ENCODE measurements at regions not wholly inside any gene's neighbourhood (a gene's known extent, or its start where the extent isn't known, plus 50 kb on each side); places are given as distances from the start of the nearest gene placed in this dataset.
"Not testable (repeated sequence)": the region's sequence is repeated elsewhere in the genome, so short reads cannot be mapped to it uniquely, and the experiment has no call there.

DNA sequence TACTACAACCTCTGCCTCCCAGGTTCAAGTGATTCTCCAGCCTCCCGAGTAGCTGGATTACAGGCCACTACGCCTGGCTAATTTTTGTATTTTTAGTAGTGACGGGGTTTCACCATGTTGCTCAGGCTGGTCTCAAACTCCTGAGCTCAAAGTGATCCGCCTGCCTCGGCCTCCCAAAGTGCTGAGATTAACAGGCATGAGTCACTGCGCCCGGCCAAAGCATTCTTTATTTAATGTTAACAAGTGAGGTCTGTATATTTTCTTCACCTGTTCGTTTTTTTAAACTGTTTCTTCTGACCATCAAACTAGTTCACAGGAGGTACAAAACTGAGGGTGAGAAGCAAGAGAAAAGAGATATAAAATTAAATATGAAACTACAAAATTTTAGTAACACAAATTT lies 80.5 kb upstream of the ADGRL2 start:
- H3K36me3 Mint-ChIP-seq; POLR2A ChIA-PET; H3K9me3 ChIP-seq (ENCODE audit: low read length); H3K4me1 Mint-ChIP-seq; H3K4me1 ChIP-seq (ENCODE audit: insufficient read depth, low read length); CTCF ChIA-PET; H3K27me3 ChIP-seq (ENCODE audit: insufficient read depth, low read length, poor library complexity, severe bottlenecking); H3K4me3 Mint-ChIP-seq; H3K4me3 ChIP-seq (ENCODE audit: low read length); DNase-seq; H3K27ac ChIP-seq (ENCODE audit: low read depth, low read length); H3K27me3 Mint-ChIP-seq; H3K27ac Mint-ChIP-seq; H3K36me3 ChIP-seq (ENCODE audit: insufficient read depth, low read length): not testable (repeated sequence)
- H3K9me3 Mint-ChIP-seq, result peaks cover 3 to 28% (median 14%) of the 10 kb centered on the region in 5 donors

DNA sequence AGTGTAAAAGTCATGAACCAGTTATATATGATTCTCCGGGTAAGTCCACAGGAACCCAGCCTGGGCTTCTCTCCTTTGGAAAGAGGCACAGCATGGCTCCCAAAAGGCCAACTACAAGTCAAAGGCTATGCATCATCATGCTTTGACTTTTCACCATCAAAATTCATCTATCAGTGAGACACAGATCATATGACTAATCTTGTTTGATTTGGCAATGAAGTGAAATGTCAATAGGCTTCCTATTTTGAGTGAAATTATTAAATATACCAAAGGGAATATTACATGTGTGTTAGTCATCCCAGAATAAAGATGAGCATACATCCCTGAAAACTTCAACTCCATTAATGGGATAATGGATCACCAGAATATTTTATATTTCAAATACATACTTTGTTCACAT lies 83.5 kb upstream of the ADGRL2 start:
- H3K9me3 Mint-ChIP-seq, result peaks cover 6 to 16% (median 10%) of the 10 kb centered on the region in 5 donors
- H3K4me3 ChIP-seq (ENCODE audit: low read length), result no peak overlapping the region
- H3K36me3 Mint-ChIP-seq, result no peaks in the 10 kb centered on the region
- no peak overlapping the region for H3K27ac Mint-ChIP-seq
- no peaks in the 10 kb centered on the region for H3K4me1 ChIP-seq (ENCODE audit: insufficient read depth, low read length)
- no peaks in the 10 kb centered on the region for H3K9me3 ChIP-seq (ENCODE audit: low read length)
- no peaks in the 10 kb centered on the region for H3K27me3 ChIP-seq (ENCODE audit: insufficient read depth, low read length, poor library complexity, severe bottlenecking)
- no peak overlapping the region for H3K4me3 Mint-ChIP-seq
- no peaks in the 10 kb centered on the region for H3K27me3 Mint-ChIP-seq
- no peak for DNase-seq
- H3K4me1 Mint-ChIP-seq, result no peaks in the 10 kb centered on the region
- no peaks in the 10 kb centered on the region for H3K36me3 ChIP-seq (ENCODE audit: insufficient read depth, low read length)
- ChIA-PET CTCF (no interaction called here), POLR2A (no interaction called here)
- H3K27ac ChIP-seq (ENCODE audit: low read depth, low read length), result no peak overlapping the region

DNA sequence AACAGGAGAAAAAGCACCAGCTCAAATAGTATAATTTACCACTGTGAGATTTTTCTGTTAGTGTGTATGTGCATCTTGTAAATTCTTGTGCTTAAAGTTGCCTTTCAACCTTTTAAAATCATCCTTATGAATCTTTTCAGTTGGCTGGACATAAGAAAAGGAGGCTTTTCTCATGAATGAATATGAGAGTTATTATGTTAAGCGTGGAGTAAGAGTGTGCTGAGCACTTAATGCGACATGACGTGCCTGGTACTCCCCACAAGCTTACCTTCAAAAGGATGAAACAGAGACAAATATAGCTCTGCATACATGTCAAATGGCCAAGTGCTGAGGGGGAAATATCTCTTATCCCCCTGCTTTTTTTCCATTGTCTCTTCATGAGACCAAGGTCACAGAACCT lies 85.3 kb upstream of the ADGRL2 start:
- H3K9me3 ChIP-seq (ENCODE audit: low read length), result no peaks in the 10 kb centered on the region
- Mint-ChIP-seq H3K36me3 (no peaks in the 10 kb centered on the region), H3K27me3 (no peaks in the 10 kb centered on the region), H3K4me1 (no peaks in the 10 kb centered on the region), H3K27ac (no peak overlapping the region), H3K4me3 (no peak overlapping the region), H3K9me3 (peaks cover 6 to 16% (median 8%) of the 10 kb centered on the region in 5 donors)
- no peaks in the 10 kb centered on the region for H3K27me3 ChIP-seq (ENCODE audit: insufficient read depth, low read length, poor library complexity, severe bottlenecking)
- H3K4me1 ChIP-seq (ENCODE audit: insufficient read depth, low read length), result no peaks in the 10 kb centered on the region
- no peak overlapping the region for H3K4me3 ChIP-seq (ENCODE audit: low read length)
- ChIA-PET CTCF (no interaction called here), POLR2A (no interaction called here)
- H3K27ac ChIP-seq (ENCODE audit: low read depth, low read length), result no peak overlapping the region
- DNase-seq, result no peak
- no peaks in the 10 kb centered on the region for H3K36me3 ChIP-seq (ENCODE audit: insufficient read depth, low read length)

DNA sequence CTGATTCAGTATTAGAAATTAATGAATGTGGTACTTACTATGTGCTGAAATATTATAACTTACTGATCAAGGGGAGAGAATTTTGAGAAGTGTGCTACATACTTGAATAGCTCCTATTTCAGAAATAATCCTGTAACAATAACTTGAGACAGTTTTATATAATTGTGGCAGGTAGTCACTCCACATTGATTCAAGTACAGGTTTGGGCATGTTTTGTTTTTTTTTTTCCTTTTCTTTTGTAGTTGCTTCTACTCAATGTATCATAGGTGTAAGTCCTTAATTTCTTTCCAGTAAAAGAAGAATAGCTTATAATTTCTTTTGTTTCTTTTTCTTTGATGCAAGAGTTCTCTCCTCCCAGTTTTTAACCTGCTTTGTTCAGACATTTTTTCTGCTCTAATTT lies 86.1 kb upstream of the ADGRL2 start:
- Histone ChIP-seq H3K4me1 (ENCODE audit: insufficient read depth, low read length) (no peaks in the 10 kb centered on the region), H3K4me3 (ENCODE audit: low read length) (no peak overlapping the region), H3K27me3 (ENCODE audit: insufficient read depth, low read length, poor library complexity, severe bottlenecking) (no peaks in the 10 kb centered on the region), H3K27ac (ENCODE audit: low read depth, low read length) (no peak overlapping the region), H3K36me3 (ENCODE audit: insufficient read depth, low read length) (no peaks in the 10 kb centered on the region), H3K9me3 (ENCODE audit: low read length) (no peaks in the 10 kb centered on the region)
- Mint-ChIP-seq H3K27me3 (no peaks in the 10 kb centered on the region), H3K27ac (no peak overlapping the region), H3K4me3 (no peak overlapping the region), H3K36me3 (no peaks in the 10 kb centered on the region), H3K9me3 (peaks cover 6 to 15% (median 8%) of the 10 kb centered on the region in 5 donors), H3K4me1 (no peaks in the 10 kb centered on the region)
- DNase-seq, result no peak
- ChIA-PET POLR2A (no interaction called here), CTCF (no interaction called here)

DNA sequence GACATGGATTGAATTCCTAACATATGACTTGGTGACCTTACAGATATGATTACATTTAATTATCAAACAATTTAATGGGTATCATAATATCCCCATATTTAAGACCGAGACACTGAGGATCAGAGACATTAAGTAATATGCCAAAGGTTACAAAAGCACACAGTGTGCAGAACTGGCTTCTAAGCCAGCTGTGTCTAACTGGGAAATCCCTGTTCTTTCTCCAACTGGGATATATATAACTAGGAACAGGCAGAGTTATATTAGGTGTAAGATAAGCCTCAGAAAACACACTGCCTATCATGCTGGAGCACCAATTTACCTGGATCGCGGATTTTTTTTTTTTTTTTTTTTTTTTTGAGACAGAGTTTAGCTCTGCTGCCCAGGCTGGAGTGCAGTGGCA lies 88.3 kb upstream of the ADGRL2 start:
- DNase-seq, result no peak
- H3K9me3 Mint-ChIP-seq, result peaks cover 0 to 8% (median 7%) of the 10 kb centered on the region in 5 donors
- Histone ChIP-seq H3K4me3 (ENCODE audit: low read length) (no peak overlapping the region), H3K4me1 (ENCODE audit: insufficient read depth, low read length) (no peaks in the 10 kb centered on the region), H3K36me3 (ENCODE audit: insufficient read depth, low read length) (no peaks in the 10 kb centered on the region), H3K9me3 (ENCODE audit: low read length) (no peaks in the 10 kb centered on the region), H3K27ac (ENCODE audit: low read depth, low read length) (no peak overlapping the region), H3K27me3 (ENCODE audit: insufficient read depth, low read length, poor library complexity, severe bottlenecking) (no peaks in the 10 kb centered on the region)
- ChIA-PET POLR2A (no interaction called here), CTCF (no interaction called here)
- H3K27ac Mint-ChIP-seq, result no peak overlapping the region
- no peaks in the 10 kb centered on the region for H3K27me3 Mint-ChIP-seq
- H3K36me3 Mint-ChIP-seq, result no peaks in the 10 kb centered on the region
- no peak overlapping the region for H3K4me3 Mint-ChIP-seq
- no peaks in the 10 kb centered on the region for H3K4me1 Mint-ChIP-seq

DNA sequence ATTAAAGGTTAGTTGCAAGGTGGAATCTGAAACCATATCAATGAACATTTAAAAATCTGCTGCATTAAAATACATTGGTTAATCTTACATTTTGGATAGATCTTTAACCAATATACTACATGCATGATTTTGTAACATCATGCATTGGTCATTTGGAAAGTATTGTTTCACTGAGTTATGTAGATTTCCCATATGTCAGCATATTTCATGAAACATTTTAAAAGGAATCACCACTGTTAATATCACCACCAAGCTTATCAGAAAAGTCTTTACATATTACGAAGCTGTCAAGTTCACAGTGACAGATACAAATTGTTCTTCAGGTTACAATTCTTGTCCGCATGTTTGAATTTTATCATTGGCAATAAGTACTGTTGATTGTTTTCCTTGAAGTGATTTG lies 89.9 kb upstream of the ADGRL2 start:
- Mint-ChIP-seq H3K9me3 (peaks cover 0 to 11% (median 4%) of the 10 kb centered on the region in 5 donors), H3K4me3 (no peak overlapping the region), H3K4me1 (no peaks in the 10 kb centered on the region), H3K27ac (no peak overlapping the region), H3K27me3 (no peaks in the 10 kb centered on the region), H3K36me3 (no peaks in the 10 kb centered on the region)
- H3K36me3 ChIP-seq (ENCODE audit: insufficient read depth, low read length), result no peaks in the 10 kb centered on the region
- no peaks in the 10 kb centered on the region for H3K9me3 ChIP-seq (ENCODE audit: low read length)
- no peak overlapping the region for H3K4me3 ChIP-seq (ENCODE audit: low read length)
- H3K27me3 ChIP-seq (ENCODE audit: insufficient read depth, low read length, poor library complexity, severe bottlenecking), result no peaks in the 10 kb centered on the region
- no peak for DNase-seq
- no peaks in the 10 kb centered on the region for H3K4me1 ChIP-seq (ENCODE audit: insufficient read depth, low read length)
- ChIA-PET CTCF (no interaction called here), POLR2A (no interaction called here)
- H3K27ac ChIP-seq (ENCODE audit: low read depth, low read length), result no peak overlapping the region

DNA sequence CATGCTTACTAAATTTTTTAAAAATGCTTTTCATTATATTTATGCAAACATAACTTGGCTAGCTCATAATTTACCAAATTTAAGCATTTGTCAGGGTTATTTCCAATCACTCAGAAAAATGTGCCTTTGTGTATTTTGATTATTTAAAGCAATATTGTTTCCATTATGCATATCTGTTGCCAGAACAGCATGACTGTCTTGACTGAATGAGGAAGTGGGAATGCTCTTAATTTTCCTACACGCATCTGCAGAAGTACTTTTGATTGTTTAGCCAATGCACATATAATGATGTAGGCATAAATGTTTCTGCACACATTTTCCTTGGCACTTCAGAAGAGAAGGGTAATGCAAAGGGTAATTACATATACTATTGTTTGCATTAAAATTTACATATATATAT lies 92.5 kb upstream of the ADGRL2 start:
- H3K4me3 Mint-ChIP-seq, result no peak overlapping the region
- H3K4me1 ChIP-seq (ENCODE audit: insufficient read depth, low read length), result no peaks in the 10 kb centered on the region
- no peak for DNase-seq
- H3K9me3 Mint-ChIP-seq, result peaks cover 4 to 9% (median 7%) of the 10 kb centered on the region in 5 donors
- no peaks in the 10 kb centered on the region for H3K36me3 ChIP-seq (ENCODE audit: insufficient read depth, low read length)
- H3K36me3 Mint-ChIP-seq, result peaks cover 0 to 4% (median 0%) of the 10 kb centered on the region in 3 donors
- H3K9me3 ChIP-seq (ENCODE audit: low read length), result no peaks in the 10 kb centered on the region
- no peaks in the 10 kb centered on the region for H3K27me3 Mint-ChIP-seq
- no peak overlapping the region for H3K27ac Mint-ChIP-seq
- H3K4me3 ChIP-seq (ENCODE audit: low read length), result no peak overlapping the region
- POLR2A ChIA-PET, result no interaction called here
- H3K27me3 ChIP-seq (ENCODE audit: insufficient read depth, low read length, poor library complexity, severe bottlenecking), result no peaks in the 10 kb centered on the region
- no peak overlapping the region for H3K27ac ChIP-seq (ENCODE audit: low read depth, low read length)
- CTCF ChIA-PET, result interaction anchor here (0.6 kb wide), 1 partner anchor 80 kb away, joined by 3 read pairs; no protein-coding TSS in a partner anchor
- no peaks in the 10 kb centered on the region for H3K4me1 Mint-ChIP-seq

DNA sequence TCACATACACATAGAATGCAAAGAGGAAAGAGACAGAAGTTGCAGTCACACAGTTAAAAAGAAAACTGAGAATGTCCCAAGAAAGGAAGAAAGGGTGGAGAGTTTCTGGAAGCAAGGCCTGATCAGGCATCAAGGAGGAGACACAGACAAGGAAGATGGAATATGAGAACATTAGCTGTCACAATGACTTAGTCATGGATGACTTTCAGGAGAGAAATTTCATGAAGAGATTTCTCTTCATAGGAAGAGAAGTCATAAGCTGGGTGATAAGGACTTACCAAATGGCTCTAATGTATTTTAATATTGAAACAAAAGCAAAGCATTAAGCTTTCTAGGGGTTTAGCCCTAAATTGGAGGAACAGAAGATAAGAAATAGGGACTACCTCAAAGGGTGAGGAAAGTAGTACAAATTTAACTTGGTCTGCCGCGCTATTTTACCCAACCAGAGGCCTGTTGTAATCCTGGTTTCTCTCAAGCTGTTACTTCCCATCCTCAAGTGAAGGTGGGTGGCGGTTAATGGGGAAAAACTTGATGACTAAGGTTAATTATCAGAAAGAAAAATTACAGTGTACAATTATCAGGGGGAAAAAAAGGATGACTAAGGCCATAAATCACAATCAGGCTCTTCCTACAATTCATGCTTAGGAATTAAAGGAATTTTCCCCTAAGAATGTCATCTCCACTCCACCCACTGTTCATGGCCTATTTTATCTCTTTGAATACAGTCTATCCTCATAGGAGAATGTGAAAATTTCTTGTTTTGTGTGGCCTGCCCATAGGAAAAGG lies 93.9 kb upstream of the ADGRL2 start:
- H3K36me3 ChIP-seq (ENCODE audit: insufficient read depth, low read length), result no peaks in the 10 kb centered on the region
- H3K27ac Mint-ChIP-seq, result no peak overlapping the region
- peaks cover 0 to 4% (median 0%) of the 10 kb centered on the region in 3 donors for H3K36me3 Mint-ChIP-seq
- H3K27me3 Mint-ChIP-seq, result no peaks in the 10 kb centered on the region
- peaks cover 4 to 12% (median 11%) of the 10 kb centered on the region in 5 donors for H3K9me3 Mint-ChIP-seq
- H3K27ac ChIP-seq (ENCODE audit: low read depth, low read length), result no peak overlapping the region
- no peak overlapping the region for H3K4me3 Mint-ChIP-seq
- DNase-seq, result no peak
- H3K9me3 ChIP-seq (ENCODE audit: low read length), result no peaks in the 10 kb centered on the region
- POLR2A ChIA-PET, result no interaction called here
- H3K4me1 ChIP-seq (ENCODE audit: insufficient read depth, low read length), result no peaks in the 10 kb centered on the region
- CTCF ChIA-PET, result no interaction called here
- H3K4me3 ChIP-seq (ENCODE audit: low read length), result no peak overlapping the region
- H3K4me1 Mint-ChIP-seq, result no peaks in the 10 kb centered on the region
- no peaks in the 10 kb centered on the region for H3K27me3 ChIP-seq (ENCODE audit: insufficient read depth, low read length, poor library complexity, severe bottlenecking)
